HG03135 (cell line): ENCODE measurements at regions not wholly inside any gene's neighbourhood (a gene's known extent, or its start where the extent isn't known, plus 50 kb on each side); places are given as distances from the start of the nearest gene placed in this dataset.
"Not testable (repeated sequence)": the region's sequence is repeated elsewhere in the genome, so short reads cannot be mapped to it uniquely, and the experiment has no call there.

Experiments used
- ATAC-seq: cut with Tn5 transposase; IDR thresholded peaks from one replicate; pipeline ENCODE4 v1.9.1; 2021; ENCODE audit warnings: mild to moderate bottlenecking, moderate library complexity; ENCODE audit not compliant: unreplicated experiment

- ATAC-seq = no peak
Measured at GRCh38 chr16:85220125-85220839, 108.0 kb upstream of the CIBAR2 start.

GRCh38 chr16:85220964-85221731 lies 108.9 kb upstream of the CIBAR2 start:
- ATAC-seq = no peak

- no peak for ATAC-seq
Measured at GRCh38 chr16:85221771-85222154, 109.5 kb upstream of the CIBAR2 start.

GRCh38 chr16:85222155-85222863 lies 110.0 kb upstream of the CIBAR2 start:
- ATAC-seq = no peak

- no peak for ATAC-seq
Measured at GRCh38 chr16:85225257-85225656, 113.0 kb upstream of the CIBAR2 start.

- ATAC-seq = no peak
Measured at GRCh38 chr16:85225721-85226120, 113.4 kb upstream of the CIBAR2 start.

- ATAC-seq = peak; percentile 68
Measured at GRCh38 chr16:85227084-85227945, 115.0 kb upstream of the CIBAR2 start.

GRCh38 chr16:85227946-85228862 lies 115.9 kb upstream of the CIBAR2 start:
- ATAC-seq = no peak

- ATAC-seq = no peak
Measured at GRCh38 chr16:85228970-85229430, 116.7 kb upstream of the CIBAR2 start.

GRCh38 chr16:85229869-85230462 lies 117.7 kb upstream of the CIBAR2 start:
- no peak for ATAC-seq

GRCh38 chr16:85230764-85231383 lies 118.6 kb upstream of the CIBAR2 start:
- not testable (repeated sequence) for ATAC-seq

GRCh38 chr16:85231959-85232358 lies 119.7 kb upstream of the CIBAR2 start:
- ATAC-seq = no peak

GRCh38 chr16:85232369-85233142 lies 120.3 kb upstream of the CIBAR2 start:
- no peak for ATAC-seq

- no peak for ATAC-seq
Measured at GRCh38 chr16:85233516-85233915, 121.2 kb upstream of the CIBAR2 start.

- ATAC-seq = no peak
Measured at GRCh38 chr16:85234310-85235204, 122.3 kb upstream of the CIBAR2 start.

- ATAC-seq = peak; percentile 50
Measured at GRCh38 chr16:85235991-85236817, 123.9 kb upstream of the CIBAR2 start.
